HEK293 (cell line): ENCODE measurements at regions not wholly inside any gene's neighbourhood (a gene's known extent, or its start where the extent isn't known, plus 50 kb on each side); places are given as distances from the start of the nearest gene placed in this dataset.

Experiments
- CTCF ChIA-PET: fragments of 350-600 bp; formaldehyde crosslinking; extraction: SDS; loops from one replicate; lab custom pipeline; 2021; ENCODE audit warnings: antibody characterized with exemption; lab: Yijun Ruan, JAX
- POLR2A ChIA-PET: fragments of 300-600 bp; formaldehyde crosslinking; extraction: SDS; loops from one replicate; lab custom pipeline; 2020; ENCODE audit warnings: antibody characterized with exemption, inconsistent platforms; lab: Yijun Ruan, JAX
- H3K27ac ChIP-seq: fragments of 200-500 bp; sonication (Bioruptor generic); 2 replicates; pipeline ENCODE4 v1.5.1; 2014; ENCODE audit warnings: low read depth, low read length, control low read depth, inconsistent platforms; ENCODE audit errors: extremely low read depth
- H3K36me3 ChIP-seq, 2 experiments: fragments of 200-500 bp in 1 of 2; sonication (Bioruptor generic) in 1 of 2; 1 replicate in 1 of 2; 2 replicates in 1 of 2; pipeline ENCODE4 v1.5.1; 2014 to 2017; ENCODE audit warnings: inconsistent platforms in 2 of 2, low read length in 2 of 2; ENCODE audit not compliant: control insufficient read depth in 2 of 2, insufficient read depth in 1 of 2
- H3K4me1 ChIP-seq: fragments of 200-500 bp; sonication (Bioruptor generic); 2 replicates; pipeline ENCODE4 v1.5.1; 2014; ENCODE audit warnings: mild to moderate bottlenecking, low read length, inconsistent platforms; ENCODE audit not compliant: control insufficient read depth, insufficient read depth
- H3K4me3 ChIP-seq: 2 replicates; pipeline ENCODE4 v1.5.1; 2011; ENCODE audit warnings: low read depth, mild to moderate bottlenecking, control low read depth, low read length, moderate library complexity
- H3K9me3 ChIP-seq: fragments of 200-500 bp; sonication (Bioruptor generic); 2 replicates; pipeline ENCODE4 v1.5.1; 2014; ENCODE audit warnings: low read depth, low read length, inconsistent platforms; ENCODE audit not compliant: control insufficient read depth, insufficient read depth
- FEZF1 ChIP-seq: fragments of 450-650 bp; formaldehyde crosslinking; IDR thresholded peaks from 2 replicates; pipeline ENCODE4 v1.5.1; 2016; ENCODE audit warnings: missing biosample characterization, missing genetic modification characterization
- KLF17 ChIP-seq: fragments of 450-650 bp; formaldehyde crosslinking; IDR thresholded peaks from 2 replicates; pipeline ENCODE4 v1.5.1; 2016; ENCODE audit warnings: missing biosample characterization, missing genetic modification characterization
- SP3 ChIP-seq: fragments of 450-650 bp; formaldehyde crosslinking; IDR thresholded peaks from 2 replicates; pipeline ENCODE4 v1.5.1; 2016; ENCODE audit warnings: missing biosample characterization, missing genetic modification characterization
- TCF7L2 ChIP-seq: IDR thresholded peaks from 2 replicates; pipeline ENCODE4 v1.6.1; 2011; ENCODE audit warnings: low read depth, mild to moderate bottlenecking, inconsistent platforms, low read length, moderate library complexity, borderline replicate concordance
- ZFP69B ChIP-seq: fragments of 450-650 bp; formaldehyde crosslinking; IDR thresholded peaks from 2 replicates; pipeline ENCODE4 v1.5.1; 2016; ENCODE audit warnings: missing biosample characterization, missing genetic modification characterization
- ZNF114 ChIP-seq: fragments of 450-650 bp; formaldehyde crosslinking; IDR thresholded peaks from 2 replicates; pipeline ENCODE4 v1.5.0; 2017; ENCODE audit warnings: missing biosample characterization, missing genetic modification characterization
- ZNF184 ChIP-seq: fragments of 450-650 bp; IDR thresholded peaks from 2 replicates; pipeline ENCODE4 v1.5.1; 2018; ENCODE audit warnings: missing biosample characterization, mild to moderate bottlenecking, missing genetic modification characterization
- ZNF202 ChIP-seq: fragments of 450-650 bp; formaldehyde crosslinking; IDR thresholded peaks from 2 replicates; pipeline ENCODE4 v1.5.1; 2016; ENCODE audit warnings: missing biosample characterization, missing genetic modification characterization, borderline replicate concordance
- ZNF221 ChIP-seq: fragments of 450-650 bp; formaldehyde crosslinking; IDR thresholded peaks from 2 replicates; pipeline ENCODE4 v1.5.1; 2017; ENCODE audit warnings: missing biosample characterization, missing genetic modification characterization, borderline replicate concordance
- ZNF223 ChIP-seq: fragments of 450-650 bp; formaldehyde crosslinking; IDR thresholded peaks from 2 replicates; pipeline ENCODE4 v1.5.1; 2016; ENCODE audit warnings: missing biosample characterization, missing genetic modification characterization
- ZNF354C ChIP-seq: fragments of 450-650 bp; formaldehyde crosslinking; IDR thresholded peaks from 2 replicates; pipeline ENCODE4 v1.5.1; 2016; ENCODE audit warnings: missing biosample characterization, missing genetic modification characterization, low read depth, borderline replicate concordance
- ZNF530 ChIP-seq: fragments of 450-650 bp; formaldehyde crosslinking; IDR thresholded peaks from 2 replicates; pipeline ENCODE4 v1.5.1; 2016; ENCODE audit warnings: low read depth, missing biosample characterization, missing genetic modification characterization
- ZNF555 ChIP-seq: fragments of 450-650 bp; formaldehyde crosslinking; conservative IDR thresholded peaks from 2 replicates; pipeline ENCODE4 v1.5.1; 2017; ENCODE audit warnings: missing biosample characterization, mild to moderate bottlenecking, missing genetic modification characterization, inconsistent platforms
- ZNF560 ChIP-seq: fragments of 450-650 bp; formaldehyde crosslinking; IDR thresholded peaks from 2 replicates; pipeline ENCODE4 v1.5.1; 2017; ENCODE audit warnings: missing biosample characterization, missing genetic modification characterization, borderline replicate concordance
- ZNF623 ChIP-seq: fragments of 450-650 bp; formaldehyde crosslinking; IDR thresholded peaks from 2 replicates; pipeline ENCODE4 v1.5.1; 2016; ENCODE audit warnings: missing biosample characterization, missing genetic modification characterization
- ZNF639 ChIP-seq: fragments of 450-650 bp; formaldehyde crosslinking; IDR thresholded peaks from 2 replicates; pipeline ENCODE4 v1.5.1; 2016; ENCODE audit warnings: missing biosample characterization, missing genetic modification characterization
- ZNF645 ChIP-seq: fragments of 450-650 bp; formaldehyde crosslinking; IDR thresholded peaks from 2 replicates; pipeline ENCODE4; 2016; ENCODE audit warnings: missing biosample characterization, missing genetic modification characterization
- ZNF670 ChIP-seq: fragments of 450-650 bp; formaldehyde crosslinking; IDR thresholded peaks from 2 replicates; pipeline ENCODE4 v1.5.1; 2016; ENCODE audit warnings: missing biosample characterization, missing genetic modification characterization, low read depth
- ZNF707 ChIP-seq: fragments of 450-650 bp; formaldehyde crosslinking; IDR thresholded peaks from 2 replicates; pipeline ENCODE4 v1.5.1; 2016; ENCODE audit warnings: missing biosample characterization, missing genetic modification characterization
- ZNF792 ChIP-seq: fragments of 450-650 bp; formaldehyde crosslinking; IDR thresholded peaks from 2 replicates; pipeline ENCODE4 v1.5.1; 2016; ENCODE audit warnings: missing biosample characterization, missing genetic modification characterization
- ZNF830 ChIP-seq: fragments of 450-650 bp; IDR thresholded peaks from 2 replicates; pipeline ENCODE4 v1.5.0; 2018; ENCODE audit warnings: missing biosample characterization, missing genetic modification characterization, low read depth, mild to moderate bottlenecking, moderate library complexity
- ZSCAN16 ChIP-seq: fragments of 450-650 bp; formaldehyde crosslinking; IDR thresholded peaks from 2 replicates; pipeline ENCODE4 v1.5.1; 2016; ENCODE audit warnings: missing biosample characterization, missing genetic modification characterization
- TF ChIP-seq, protein P1 (sequence below): fragments of 450-650 bp; formaldehyde crosslinking; IDR thresholded peaks from 2 replicates; pipeline ENCODE4 v1.5.1; 2016; ENCODE audit warnings: missing biosample characterization, missing genetic modification characterization

- CTCF ChIA-PET, result no interaction called here
Measured at GRCh38 chr16:73408716-73409115, 360.8 kb upstream of the ZFHX3 start.

DNA sequence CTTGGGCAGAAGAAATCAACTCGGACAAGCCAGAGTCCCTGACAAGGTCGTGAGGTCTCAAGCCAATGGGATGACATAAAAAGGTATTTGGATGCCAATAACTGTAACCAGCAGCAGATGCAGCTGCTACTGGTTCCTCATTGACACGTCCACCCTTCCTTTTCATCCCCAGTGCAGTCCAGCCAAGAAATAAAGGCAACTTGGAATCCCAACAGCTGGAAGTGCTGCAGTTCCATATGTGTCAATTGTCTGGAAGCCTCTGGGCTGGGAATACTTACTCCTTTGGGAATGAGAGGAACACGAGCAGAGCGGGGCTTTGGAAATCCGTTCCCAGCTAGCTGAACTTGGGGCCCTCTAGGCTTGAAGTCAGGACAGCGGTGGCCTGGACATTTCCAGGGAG lies 360.4 kb upstream of the ZFHX3 start:
- Histone ChIP-seq H3K4me1 (no peaks in the 10 kb centered on the region), H3K9me3 (no peaks in the 10 kb centered on the region), H3K4me3 (no peak overlapping the region), H3K36me3 (no peaks in the 10 kb centered on the region), H3K27ac (no peak overlapping the region)
- TF ChIP-seq ZNF530 (tag by site-specific recombination), result no peak
- no peak for TF ChIP-seq ZNF114 (tag by site-specific recombination)
- no peak for TF ChIP-seq ZNF792 (tag by site-specific recombination)
- TF ChIP-seq ZNF707 (tag by site-specific recombination), result no peak
- TF ChIP-seq ZNF221 (tag by site-specific recombination), result no peak
- no peak for TF ChIP-seq ZSCAN16
- TF ChIP-seq ZNF184, result no peak
- no peak for TF ChIP-seq ZNF645 (tag by site-specific recombination)
- TF ChIP-seq ZNF223 (tag by site-specific recombination), result no peak
- TF ChIP-seq ZNF670 (tag by site-specific recombination), result no peak
- TF ChIP-seq ZNF623 (tag by site-specific recombination), result no peak
- no peak for TF ChIP-seq SP3 (tag by site-specific recombination)
- TF ChIP-seq, protein P1, sequence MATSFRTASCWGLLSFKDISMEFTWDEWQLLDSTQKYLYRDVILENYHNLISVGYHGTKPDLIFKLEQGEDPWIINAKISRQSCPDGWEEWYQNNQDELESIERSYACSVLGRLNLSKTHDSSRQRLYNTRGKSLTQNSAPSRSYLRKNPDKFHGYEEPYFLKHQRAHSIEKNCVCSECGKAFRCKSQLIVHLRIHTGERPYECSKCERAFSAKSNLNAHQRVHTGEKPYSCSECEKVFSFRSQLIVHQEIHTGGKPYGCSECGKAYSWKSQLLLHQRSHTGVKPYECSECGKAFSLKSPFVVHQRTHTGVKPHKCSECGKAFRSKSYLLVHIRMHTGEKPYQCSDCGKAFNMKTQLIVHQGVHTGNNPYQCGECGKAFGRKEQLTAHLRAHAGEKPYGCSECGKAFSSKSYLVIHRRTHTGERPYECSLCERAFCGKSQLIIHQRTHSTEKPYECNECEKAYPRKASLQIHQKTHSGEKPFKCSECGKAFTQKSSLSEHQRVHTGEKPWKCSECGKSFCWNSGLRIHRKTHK (tag by site-specific recombination), result no peak
- TF ChIP-seq KLF17 (tag by site-specific recombination), result no peak
- TF ChIP-seq ZNF560 (tag by site-specific recombination), result no peak
- no peak for TF ChIP-seq ZNF354C (tag by site-specific recombination)
- TF ChIP-seq ZFP69B (tag by site-specific recombination), result no peak
- POLR2A ChIA-PET, result interaction anchor here (0.5 kb wide), 1 partner anchor 111 kb away, joined by 3 read pairs; no protein-coding TSS in a partner anchor
- CTCF ChIA-PET, result no interaction called here

More at GRCh38 chr16:73408716-73409115, 360.8 kb upstream of the ZFHX3 start:
- H3K36me3 ChIP-seq, result no peaks in the 10 kb centered on the region
- H3K4me1 ChIP-seq, result no peaks in the 10 kb centered on the region
- H3K9me3 ChIP-seq, result no peaks in the 10 kb centered on the region
- TF ChIP-seq TCF7L2 (no peak), ZNF114 (tag by site-specific recombination) (no peak), FEZF1 (tag by site-specific recombination) (no peak), ZNF639 (tag by site-specific recombination) (no peak), ZNF202 (tag by site-specific recombination) (no peak), ZNF555 (tag by site-specific recombination) (no peak), ZNF830 (tag by site-specific recombination) (no peak)
- TF ChIP-seq, all 188 proteins: peak for 0
- H3K4me3 ChIP-seq, result no peak overlapping the region
- H3K27ac ChIP-seq, result no peak overlapping the region
- POLR2A ChIA-PET, result no interaction called here
